Panc1 (cell line): ENCODE measurements at regions not wholly inside any gene's neighbourhood (a gene's known extent, or its start where the extent isn't known, plus 50 kb on each side); places are given as distances from the start of the nearest gene placed in this dataset.

Experiments
- POLR2AphosphoS5 ChIP-seq: IDR thresholded peaks from 2 replicates; pipeline ENCODE4 v1.6.1; 2012; ENCODE audit warnings: mild to moderate bottlenecking, low read depth, low read length, moderate library complexity
- SIN3A ChIP-seq: IDR thresholded peaks from 2 replicates; pipeline ENCODE4 v1.6.1; 2012; ENCODE audit warnings: low read depth, mild to moderate bottlenecking, low read length, moderate library complexity, borderline replicate concordance; ENCODE audit not compliant: insufficient read depth
- TCF7L2 ChIP-seq: IDR thresholded peaks from 2 replicates; pipeline ENCODE4 v1.6.1; 2011; ENCODE audit warnings: mild to moderate bottlenecking, low read depth, low read length, inconsistent platforms
- TF ChIP-seq, protein P1 (sequence below): fragments of 450-650 bp; IDR thresholded peaks from 2 replicates; pipeline ENCODE4 v1.5.1; 2017; ENCODE audit warnings: mild to moderate bottlenecking
- TF ChIP-seq, protein P2 (sequence below), 2 experiments: IDR thresholded peaks; 2 replicates each; pipeline ENCODE4 v1.6.1; 2011 to 2012; ENCODE audit warnings: low read depth in 2 of 2, control low read depth in 1 of 2, low read length in 1 of 2, mild to moderate bottlenecking in 1 of 2, moderate library complexity in 1 of 2; ENCODE audit not compliant: insufficient read depth in 1 of 2

DNA sequence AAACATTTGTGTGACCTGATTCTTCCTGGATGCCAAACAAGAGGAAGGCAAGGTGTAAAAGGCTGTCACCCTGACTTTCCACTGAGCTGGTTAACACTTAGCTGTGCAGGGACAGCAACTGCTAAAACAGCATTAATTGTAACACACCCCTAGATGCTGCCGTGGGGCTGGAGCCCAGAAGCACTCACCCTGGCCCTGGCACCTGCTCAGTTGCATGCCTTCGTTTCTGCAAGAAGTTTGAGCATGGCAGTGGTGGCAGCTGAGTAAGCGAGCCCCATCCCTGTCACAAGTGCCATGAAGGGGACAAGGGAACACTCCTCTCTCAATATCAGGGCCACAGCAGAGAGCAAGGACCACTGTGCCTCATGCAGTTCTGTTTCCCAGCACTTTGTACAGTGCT, 330.2 kb downstream of the TMEM114 start:
- TF ChIP-seq, protein P1, sequence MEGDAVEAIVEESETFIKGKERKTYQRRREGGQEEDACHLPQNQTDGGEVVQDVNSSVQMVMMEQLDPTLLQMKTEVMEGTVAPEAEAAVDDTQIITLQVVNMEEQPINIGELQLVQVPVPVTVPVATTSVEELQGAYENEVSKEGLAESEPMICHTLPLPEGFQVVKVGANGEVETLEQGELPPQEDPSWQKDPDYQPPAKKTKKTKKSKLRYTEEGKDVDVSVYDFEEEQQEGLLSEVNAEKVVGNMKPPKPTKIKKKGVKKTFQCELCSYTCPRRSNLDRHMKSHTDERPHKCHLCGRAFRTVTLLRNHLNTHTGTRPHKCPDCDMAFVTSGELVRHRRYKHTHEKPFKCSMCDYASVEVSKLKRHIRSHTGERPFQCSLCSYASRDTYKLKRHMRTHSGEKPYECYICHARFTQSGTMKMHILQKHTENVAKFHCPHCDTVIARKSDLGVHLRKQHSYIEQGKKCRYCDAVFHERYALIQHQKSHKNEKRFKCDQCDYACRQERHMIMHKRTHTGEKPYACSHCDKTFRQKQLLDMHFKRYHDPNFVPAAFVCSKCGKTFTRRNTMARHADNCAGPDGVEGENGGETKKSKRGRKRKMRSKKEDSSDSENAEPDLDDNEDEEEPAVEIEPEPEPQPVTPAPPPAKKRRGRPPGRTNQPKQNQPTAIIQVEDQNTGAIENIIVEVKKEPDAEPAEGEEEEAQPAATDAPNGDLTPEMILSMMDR, result no peak
- TF ChIP-seq, protein P2, sequence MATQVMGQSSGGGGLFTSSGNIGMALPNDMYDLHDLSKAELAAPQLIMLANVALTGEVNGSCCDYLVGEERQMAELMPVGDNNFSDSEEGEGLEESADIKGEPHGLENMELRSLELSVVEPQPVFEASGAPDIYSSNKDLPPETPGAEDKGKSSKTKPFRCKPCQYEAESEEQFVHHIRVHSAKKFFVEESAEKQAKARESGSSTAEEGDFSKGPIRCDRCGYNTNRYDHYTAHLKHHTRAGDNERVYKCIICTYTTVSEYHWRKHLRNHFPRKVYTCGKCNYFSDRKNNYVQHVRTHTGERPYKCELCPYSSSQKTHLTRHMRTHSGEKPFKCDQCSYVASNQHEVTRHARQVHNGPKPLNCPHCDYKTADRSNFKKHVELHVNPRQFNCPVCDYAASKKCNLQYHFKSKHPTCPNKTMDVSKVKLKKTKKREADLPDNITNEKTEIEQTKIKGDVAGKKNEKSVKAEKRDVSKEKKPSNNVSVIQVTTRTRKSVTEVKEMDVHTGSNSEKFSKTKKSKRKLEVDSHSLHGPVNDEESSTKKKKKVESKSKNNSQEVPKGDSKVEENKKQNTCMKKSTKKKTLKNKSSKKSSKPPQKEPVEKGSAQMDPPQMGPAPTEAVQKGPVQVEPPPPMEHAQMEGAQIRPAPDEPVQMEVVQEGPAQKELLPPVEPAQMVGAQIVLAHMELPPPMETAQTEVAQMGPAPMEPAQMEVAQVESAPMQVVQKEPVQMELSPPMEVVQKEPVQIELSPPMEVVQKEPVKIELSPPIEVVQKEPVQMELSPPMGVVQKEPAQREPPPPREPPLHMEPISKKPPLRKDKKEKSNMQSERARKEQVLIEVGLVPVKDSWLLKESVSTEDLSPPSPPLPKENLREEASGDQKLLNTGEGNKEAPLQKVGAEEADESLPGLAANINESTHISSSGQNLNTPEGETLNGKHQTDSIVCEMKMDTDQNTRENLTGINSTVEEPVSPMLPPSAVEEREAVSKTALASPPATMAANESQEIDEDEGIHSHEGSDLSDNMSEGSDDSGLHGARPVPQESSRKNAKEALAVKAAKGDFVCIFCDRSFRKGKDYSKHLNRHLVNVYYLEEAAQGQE (IDR thresholded peaks at IDR 0.05; ENCODE audit: insufficient read depth in 1 of 2, low read depth in 2 of 2, low read length in 1 of 2), result no peak
- TF ChIP-seq POLR2AphosphoS5 (no peak), SIN3A (no peak), TCF7L2 (no peak)
